ENCODE measurements at regions not wholly inside any gene's neighbourhood (a gene's known extent, or its start where the extent isn't known, plus 50 kb on each side); places are given as distances from the start of the nearest gene placed in this dataset.

GRCh38 chr2:48912110-48912509 is 156.6 kb upstream of the LHCGR start:
- DNase-seq, result peak in 1 of 14 donors; percentile 10

GRCh38 chr2:48910961-48911360 is 155.4 kb upstream of the LHCGR start:
- no peak for DNase-seq

- DNase-seq, result peak in 2 of 14 donors; percentile 3 to 23
Observed at GRCh38 chr2:48906633-48907032, 151.1 kb upstream of the LHCGR start.

- DNase-seq, result peak in 6 of 14 donors; percentile 1 to 41 (median 12)
Observed at GRCh38 chr2:48905696-48906095, 150.2 kb upstream of the LHCGR start.

- no peak for DNase-seq
Observed at GRCh38 chr2:48902521-48902920, 147.0 kb upstream of the LHCGR start.

- no peak for DNase-seq
Observed at GRCh38 chr2:48901416-48901815, 145.9 kb upstream of the LHCGR start.

GRCh38 chr2:48901015-48901343 is 145.5 kb upstream of the LHCGR start:
- DNase-seq, result no peak

GRCh38 chr2:48900321-48901014 is 144.9 kb upstream of the LHCGR start:
- DNase-seq, result peak in 12 of 14 donors; percentile 2 to 66 (median 33)

GRCh38 chr2:48896870-48897269 is 141.3 kb upstream of the LHCGR start:
- DNase-seq, result no peak

- DNase-seq, result no peak
Observed at GRCh38 chr2:48890454-48891131, 135.1 kb upstream of the LHCGR start.

GRCh38 chr2:48888066-48888465 is 132.5 kb upstream of the LHCGR start:
- DNase-seq, result no peak

- no peak for DNase-seq
Observed at GRCh38 chr2:48886919-48887318, 131.4 kb upstream of the LHCGR start.

- DNase-seq, result no peak
Observed at GRCh38 chr2:48885841-48886240, 130.3 kb upstream of the LHCGR start.

GRCh38 chr2:48883661-48884060 is 128.1 kb upstream of the LHCGR start:
- no peak for DNase-seq

- DNase-seq, result no peak
Observed at GRCh38 chr2:48874282-48874681, 118.8 kb upstream of the LHCGR start.

- no peak for DNase-seq
Observed at GRCh38 chr2:48873666-48874065, 118.1 kb upstream of the LHCGR start.

- DNase-seq, result no peak
Observed at GRCh38 chr2:48870942-48871341, 115.4 kb upstream of the LHCGR start.

- no peak for DNase-seq
Observed at GRCh38 chr2:48870503-48870902, 115.0 kb upstream of the LHCGR start.

- DNase-seq, result no peak
Observed at GRCh38 chr2:48865704-48866103, 110.2 kb upstream of the LHCGR start.

GRCh38 chr2:48860380-48860779 is 104.9 kb upstream of the LHCGR start:
- no peak for DNase-seq

GRCh38 chr2:48856657-48857056 is 101.1 kb upstream of the LHCGR start:
- DNase-seq, result no peak

GRCh38 chr2:48856144-48856543 is 100.6 kb upstream of the LHCGR start:
- DNase-seq, result no peak

- no peak for DNase-seq
Observed at GRCh38 chr2:48855142-48855541, 99.6 kb upstream of the LHCGR start.

GRCh38 chr2:48854681-48855080 is 99.2 kb upstream of the LHCGR start:
- DNase-seq, result no peak
